ENCODE measurements at regions not wholly inside any gene's neighbourhood (a gene's known extent, or its start where the extent isn't known, plus 50 kb on each side); places are given as distances from the start of the nearest gene placed in this dataset.

GRCh38 chr15:29917600-29918597 is 95.6 kb upstream of the TJP1 start:
- DNase-seq, result no peak
- Histone ChIP-seq H3K9me3 (ENCODE audit: low read length) (no peaks in the 10 kb centered on the region), H3K4me2 (ENCODE audit: low read depth, low read length, poor library complexity, severe bottlenecking) (no peak overlapping the region), H3K27ac (ENCODE audit: low read length) (no peak overlapping the region), H3K9ac (ENCODE audit: low read length) (no peak overlapping the region), H3K9me2 (replicated peaks; ENCODE audit: insufficient read depth, low read length) (no peaks in the 10 kb centered on the region), H2AFZ (ENCODE audit: low read length) (no peak overlapping the region), H4K20me1 (ENCODE audit: insufficient read depth, low read depth, low read length) (no peaks in the 10 kb centered on the region), H3K4me3 (ENCODE audit: low read length) (no peak overlapping the region), H3K27me3 (ENCODE audit: low read length) (no peaks in the 10 kb centered on the region), H3K4me1 (ENCODE audit: low read length) (no peaks in the 10 kb centered on the region), H3K79me2 (ENCODE audit: low read length) (no peaks in the 10 kb centered on the region), H3K36me3 (ENCODE audit: insufficient read depth, low read length) (no peaks in the 10 kb centered on the region)

- H3K36me3 ChIP-seq (ENCODE audit: insufficient read depth, low read length), result no peaks in the 10 kb centered on the region
- no peak overlapping the region for H2AFZ ChIP-seq (ENCODE audit: low read length)
- DNase-seq, result no peak
- H3K9me3 ChIP-seq (ENCODE audit: low read length), result peaks cover 11% of the 10 kb centered on the region
- H3K9ac ChIP-seq (ENCODE audit: low read length), result no peak overlapping the region
- H3K79me2 ChIP-seq (ENCODE audit: low read length), result no peaks in the 10 kb centered on the region
- no peaks in the 10 kb centered on the region for H3K27me3 ChIP-seq (ENCODE audit: low read length)
- H3K4me2 ChIP-seq (ENCODE audit: low read depth, low read length, poor library complexity, severe bottlenecking), result no peak overlapping the region
- H4K20me1 ChIP-seq (ENCODE audit: insufficient read depth, low read depth, low read length), result no peaks in the 10 kb centered on the region
- H3K9me2 ChIP-seq (replicated peaks; ENCODE audit: insufficient read depth, low read length), result no peaks in the 10 kb centered on the region
- H3K4me1 ChIP-seq (ENCODE audit: low read length), result no peaks in the 10 kb centered on the region
- H3K27ac ChIP-seq (ENCODE audit: low read length), result no peak overlapping the region
- H3K4me3 ChIP-seq (ENCODE audit: low read length), result no peak overlapping the region
Measured at GRCh38 chr15:29914511-29914926, 92.3 kb upstream of the TJP1 start.

GRCh38 chr15:29913528-29914135 is 91.4 kb upstream of the TJP1 start:
- H3K27me3 ChIP-seq (ENCODE audit: low read length), result no peaks in the 10 kb centered on the region
- H3K9me2 ChIP-seq (replicated peaks; ENCODE audit: insufficient read depth, low read length), result no peaks in the 10 kb centered on the region
- no peak overlapping the region for H3K4me2 ChIP-seq (ENCODE audit: low read depth, low read length, poor library complexity, severe bottlenecking)
- H3K9me3 ChIP-seq (ENCODE audit: low read length), result peaks cover 11% of the 10 kb centered on the region
- H4K20me1 ChIP-seq (ENCODE audit: insufficient read depth, low read depth, low read length), result no peaks in the 10 kb centered on the region
- no peak for DNase-seq
- H3K9ac ChIP-seq (ENCODE audit: low read length), result no peak overlapping the region
- H3K4me3 ChIP-seq (ENCODE audit: low read length), result no peak overlapping the region
- no peaks in the 10 kb centered on the region for H3K79me2 ChIP-seq (ENCODE audit: low read length)
- no peaks in the 10 kb centered on the region for H3K4me1 ChIP-seq (ENCODE audit: low read length)
- H3K27ac ChIP-seq (ENCODE audit: low read length), result no peak overlapping the region
- no peak overlapping the region for H2AFZ ChIP-seq (ENCODE audit: low read length)
- H3K36me3 ChIP-seq (ENCODE audit: insufficient read depth, low read length), result no peaks in the 10 kb centered on the region

GRCh38 chr15:29911705-29912104 is 89.4 kb upstream of the TJP1 start:
- Histone ChIP-seq H3K79me2 (ENCODE audit: low read length) (no peaks in the 10 kb centered on the region), H3K27ac (ENCODE audit: low read length) (no peak overlapping the region), H3K4me3 (ENCODE audit: low read length) (no peak overlapping the region), H3K27me3 (ENCODE audit: low read length) (no peaks in the 10 kb centered on the region), H2AFZ (ENCODE audit: low read length) (no peak overlapping the region), H3K9me3 (ENCODE audit: low read length) (peaks cover 16% of the 10 kb centered on the region), H3K9ac (ENCODE audit: low read length) (no peak overlapping the region), H3K36me3 (ENCODE audit: insufficient read depth, low read length) (no peaks in the 10 kb centered on the region), H4K20me1 (ENCODE audit: insufficient read depth, low read depth, low read length) (no peaks in the 10 kb centered on the region), H3K9me2 (replicated peaks; ENCODE audit: insufficient read depth, low read length) (no peaks in the 10 kb centered on the region), H3K4me2 (ENCODE audit: low read depth, low read length, poor library complexity, severe bottlenecking) (no peak overlapping the region), H3K4me1 (ENCODE audit: low read length) (no peaks in the 10 kb centered on the region)
- DNase-seq, result no peak

GRCh38 chr15:29910068-29910467 is 87.8 kb upstream of the TJP1 start:
- no peaks in the 10 kb centered on the region for H3K27me3 ChIP-seq (ENCODE audit: low read length)
- no peak overlapping the region for H3K27ac ChIP-seq (ENCODE audit: low read length)
- peaks cover 16% of the 10 kb centered on the region for H3K9me3 ChIP-seq (ENCODE audit: low read length)
- H3K9ac ChIP-seq (ENCODE audit: low read length), result no peak overlapping the region
- no peak for DNase-seq
- H3K9me2 ChIP-seq (replicated peaks; ENCODE audit: insufficient read depth, low read length), result no peaks in the 10 kb centered on the region
- no peaks in the 10 kb centered on the region for H4K20me1 ChIP-seq (ENCODE audit: insufficient read depth, low read depth, low read length)
- H3K36me3 ChIP-seq (ENCODE audit: insufficient read depth, low read length), result no peaks in the 10 kb centered on the region
- H2AFZ ChIP-seq (ENCODE audit: low read length), result no peak overlapping the region
- H3K4me2 ChIP-seq (ENCODE audit: low read depth, low read length, poor library complexity, severe bottlenecking), result no peak overlapping the region
- H3K4me1 ChIP-seq (ENCODE audit: low read length), result no peaks in the 10 kb centered on the region
- H3K79me2 ChIP-seq (ENCODE audit: low read length), result no peaks in the 10 kb centered on the region
- H3K4me3 ChIP-seq (ENCODE audit: low read length), result no peak overlapping the region

GRCh38 chr15:29904757-29905417 is 82.6 kb upstream of the TJP1 start:
- Histone ChIP-seq H3K27me3 (ENCODE audit: low read length) (no peaks in the 10 kb centered on the region), H3K4me3 (ENCODE audit: low read length) (no peak overlapping the region), H2AFZ (ENCODE audit: low read length) (no peak overlapping the region), H3K4me2 (ENCODE audit: low read depth, low read length, poor library complexity, severe bottlenecking) (no peak overlapping the region), H3K9me3 (ENCODE audit: low read length) (peaks cover 5% of the 10 kb centered on the region), H4K20me1 (ENCODE audit: insufficient read depth, low read depth, low read length) (no peaks in the 10 kb centered on the region), H3K9ac (ENCODE audit: low read length) (no peak overlapping the region), H3K9me2 (replicated peaks; ENCODE audit: insufficient read depth, low read length) (no peaks in the 10 kb centered on the region), H3K4me1 (ENCODE audit: low read length) (no peaks in the 10 kb centered on the region), H3K79me2 (ENCODE audit: low read length) (no peaks in the 10 kb centered on the region), H3K36me3 (ENCODE audit: insufficient read depth, low read length) (no peaks in the 10 kb centered on the region), H3K27ac (ENCODE audit: low read length) (no peak overlapping the region)
- no peak for DNase-seq

- H2AFZ ChIP-seq (ENCODE audit: low read length), result no peak overlapping the region
Measured at GRCh38 chr15:29903785-29904464, 81.7 kb upstream of the TJP1 start.

GRCh38 chr15:29903028-29903427 is 80.8 kb upstream of the TJP1 start:
- Histone ChIP-seq H3K79me2 (ENCODE audit: low read length) (no peaks in the 10 kb centered on the region), H3K27me3 (ENCODE audit: low read length) (no peaks in the 10 kb centered on the region), H2AFZ (ENCODE audit: low read length) (no peak overlapping the region), H4K20me1 (ENCODE audit: insufficient read depth, low read depth, low read length) (no peaks in the 10 kb centered on the region), H3K27ac (ENCODE audit: low read length) (no peak overlapping the region), H3K4me1 (ENCODE audit: low read length) (no peaks in the 10 kb centered on the region), H3K4me3 (ENCODE audit: low read length) (no peak overlapping the region), H3K4me2 (ENCODE audit: low read depth, low read length, poor library complexity, severe bottlenecking) (no peak overlapping the region), H3K36me3 (ENCODE audit: insufficient read depth, low read length) (no peaks in the 10 kb centered on the region), H3K9me2 (replicated peaks; ENCODE audit: insufficient read depth, low read length) (no peaks in the 10 kb centered on the region), H3K9ac (ENCODE audit: low read length) (no peak overlapping the region), H3K9me3 (ENCODE audit: low read length) (peaks cover 3% of the 10 kb centered on the region)
- DNase-seq, result no peak

More at GRCh38 chr15:29903785-29904464, 81.7 kb upstream of the TJP1 start:
- Histone ChIP-seq H3K4me2 (ENCODE audit: low read depth, low read length, poor library complexity, severe bottlenecking) (no peak overlapping the region), H3K27me3 (ENCODE audit: low read length) (no peaks in the 10 kb centered on the region), H3K4me3 (ENCODE audit: low read length) (no peak overlapping the region), H3K9me3 (ENCODE audit: low read length) (peaks cover 5% of the 10 kb centered on the region), H3K79me2 (ENCODE audit: low read length) (no peaks in the 10 kb centered on the region), H3K27ac (ENCODE audit: low read length) (no peak overlapping the region), H3K36me3 (ENCODE audit: insufficient read depth, low read length) (no peaks in the 10 kb centered on the region), H3K9ac (ENCODE audit: low read length) (no peak overlapping the region), H3K9me2 (replicated peaks; ENCODE audit: insufficient read depth, low read length) (no peaks in the 10 kb centered on the region), H3K4me1 (ENCODE audit: low read length) (no peaks in the 10 kb centered on the region), H4K20me1 (ENCODE audit: insufficient read depth, low read depth, low read length) (no peaks in the 10 kb centered on the region)
- DNase-seq, result no peak
